H1 (cell line): ENCODE measurements at regions not wholly inside any gene's neighbourhood (a gene's known extent, or its start where the extent isn't known, plus 50 kb on each side); places are given as distances from the start of the nearest gene placed in this dataset.

ENCODE experiments used
- CHD1 ChIP-seq: IDR thresholded peaks from 2 replicates; pipeline ENCODE4 v1.6.1; 2012; ENCODE audit warnings: low read depth, low read length, improper control_type of control experiment
- CHD2 ChIP-seq: IDR thresholded peaks from 2 replicates; pipeline ENCODE4 v1.6.1; 2012; ENCODE audit warnings: low read length, improper control_type of control experiment
- CHD7 ChIP-seq: fragments of 300-600 bp; sonication (generic); IDR thresholded peaks from 2 replicates; pipeline ENCODE4 v1.7.1; 2012; ENCODE audit warnings: low read length, moderate library complexity, mild to moderate bottlenecking, inconsistent platforms; ENCODE audit not compliant: insufficient replicate concordance
- GTF2F1 ChIP-seq: IDR thresholded peaks from 2 replicates; pipeline ENCODE4 v1.6.1; 2012; ENCODE audit warnings: low read depth, low read length, improper control_type of control experiment, borderline replicate concordance
- JUN ChIP-seq: IDR thresholded peaks from 2 replicates; pipeline ENCODE4 v1.6.1; 2011; ENCODE audit warnings: low read depth, mild to moderate bottlenecking, improper control_type of control experiment, low read length
- RBBP5 ChIP-seq: IDR thresholded peaks from 2 replicates; pipeline ENCODE4 v1.7.1; 2012; ENCODE audit warnings: low read depth, mild to moderate bottlenecking, inconsistent platforms, low read length, moderate library complexity, borderline replicate concordance
- RFX5 ChIP-seq: IDR thresholded peaks from 2 replicates; pipeline ENCODE4 v1.6.1; 2011; ENCODE audit warnings: low read depth, low read length, improper control_type of control experiment, borderline replicate concordance
- SAP30 ChIP-seq: fragments of 300-600 bp; sonication (generic); IDR thresholded peaks from 2 replicates; pipeline ENCODE4 v1.7.1; 2012; ENCODE audit warnings: low read length, moderate library complexity, mild to moderate bottlenecking, inconsistent platforms; ENCODE audit not compliant: insufficient read depth, insufficient replicate concordance
- SIRT6 ChIP-seq: IDR thresholded peaks from one replicate; pipeline ENCODE4 v1.7.1; 2012; ENCODE audit warnings: low read length, inconsistent platforms
- ZNF274 ChIP-seq: IDR thresholded peaks from 2 replicates; pipeline ENCODE4 v1.7.0; 2012; ENCODE audit warnings: low read length, borderline replicate concordance; ENCODE audit errors: extremely low read depth

GRCh38 chr5:88090506-88090905 is 178.1 kb downstream of the TMEM161B start (continued):
- TF ChIP-seq CHD7, result no peak
- TF ChIP-seq JUN, result no peak
- TF ChIP-seq SIRT6, result no peak
- no peak for TF ChIP-seq ZNF274
- TF ChIP-seq GTF2F1, result no peak
- no peak for TF ChIP-seq RBBP5
- no peak for TF ChIP-seq SAP30
- TF ChIP-seq RFX5, result no peak
- no peak for TF ChIP-seq CHD1
- TF ChIP-seq CHD2, result no peak
